HPDE6-E6E7 (cell line): ENCODE measurements at regions not wholly inside any gene's neighbourhood (a gene's known extent, or its start where the extent isn't known, plus 50 kb on each side); places are given as distances from the start of the nearest gene placed in this dataset.
A peak's percentile ranks its signal among the peaks of the same experiment; 100 is the strongest.

Experiments
- DNase-seq: peaks from one replicate; pipeline ENCODE4 v3.0.0; 2011; ENCODE audit warnings: missing footprints; ENCODE audit errors: extremely low spot score

DNA sequence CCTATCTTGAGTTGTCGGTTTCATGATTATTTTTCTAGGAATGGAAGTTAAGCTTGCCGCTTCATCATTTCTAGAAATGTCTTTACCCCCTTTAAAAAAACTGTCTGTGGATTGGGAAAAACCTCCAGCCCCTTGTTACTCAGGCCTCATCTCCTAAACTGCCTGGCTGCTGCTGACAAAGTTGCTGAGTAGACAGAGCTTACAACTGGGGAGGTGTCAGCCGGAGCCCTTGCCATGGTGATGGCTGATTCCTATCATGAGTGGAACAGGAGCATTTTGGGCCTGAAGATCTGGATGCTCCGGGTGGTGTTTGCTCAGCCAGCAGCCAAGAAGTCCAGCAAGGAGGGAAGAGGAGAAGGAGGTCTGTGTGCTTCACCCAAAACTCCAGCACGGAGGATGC, 243.3 kb downstream of the ENGASE start:
- DNase-seq: no peak

DNA sequence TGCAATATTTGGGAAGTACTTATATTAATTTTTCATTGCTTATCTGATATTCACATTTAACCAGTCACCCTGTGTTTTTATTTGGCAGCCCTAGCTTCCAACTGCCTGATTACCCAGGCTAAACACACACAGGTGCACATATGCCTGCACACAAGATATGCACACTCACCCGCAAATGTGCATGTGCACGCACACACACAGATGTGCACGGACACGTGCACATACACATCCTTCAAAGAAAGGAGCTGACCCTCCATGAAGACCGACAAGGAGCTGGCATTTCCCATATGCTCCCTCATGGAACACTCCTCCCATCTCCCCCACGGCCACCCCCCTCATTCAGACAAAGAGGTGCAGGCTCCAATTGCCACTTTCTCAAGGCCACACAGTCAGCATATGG, 242.2 kb downstream of the ENGASE start:
- DNase-seq: no peak

DNA sequence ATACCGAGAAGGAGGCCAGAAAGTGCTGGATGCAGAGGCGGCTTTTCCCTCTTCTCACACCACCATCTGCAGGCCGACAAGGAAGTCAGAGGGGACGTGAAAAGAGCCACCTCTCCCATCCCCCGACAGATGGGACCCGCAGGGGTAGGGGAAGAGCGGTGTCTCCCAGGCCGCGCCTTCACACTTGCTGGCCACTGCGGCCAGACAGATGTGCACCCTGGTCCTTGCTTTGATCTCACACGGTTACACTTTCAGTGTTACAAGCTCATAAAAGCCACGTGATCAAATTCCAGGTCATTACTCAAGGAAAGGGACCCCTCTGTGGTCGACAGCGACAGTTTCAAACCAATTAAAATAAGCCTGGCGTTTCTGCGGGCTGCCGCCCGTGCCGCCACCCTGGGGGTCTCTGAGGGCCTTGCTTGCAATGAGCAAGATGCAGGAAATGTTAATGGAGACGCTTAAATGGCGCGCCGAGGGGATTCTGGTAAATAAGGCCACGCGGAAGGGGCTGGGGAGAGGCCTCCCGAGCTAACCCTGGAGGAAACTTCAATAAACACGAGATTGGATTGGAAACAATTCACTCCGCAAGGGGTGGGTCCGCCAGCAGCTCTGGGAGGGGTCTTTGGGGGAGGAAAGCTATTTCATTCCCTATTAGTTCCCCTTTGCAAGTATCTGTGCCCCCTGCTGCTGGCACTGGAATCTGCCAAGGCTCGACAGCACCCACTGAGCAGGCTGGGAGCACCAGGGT, 240.9 kb downstream of the ENGASE start:
- no peak for DNase-seq

DNA sequence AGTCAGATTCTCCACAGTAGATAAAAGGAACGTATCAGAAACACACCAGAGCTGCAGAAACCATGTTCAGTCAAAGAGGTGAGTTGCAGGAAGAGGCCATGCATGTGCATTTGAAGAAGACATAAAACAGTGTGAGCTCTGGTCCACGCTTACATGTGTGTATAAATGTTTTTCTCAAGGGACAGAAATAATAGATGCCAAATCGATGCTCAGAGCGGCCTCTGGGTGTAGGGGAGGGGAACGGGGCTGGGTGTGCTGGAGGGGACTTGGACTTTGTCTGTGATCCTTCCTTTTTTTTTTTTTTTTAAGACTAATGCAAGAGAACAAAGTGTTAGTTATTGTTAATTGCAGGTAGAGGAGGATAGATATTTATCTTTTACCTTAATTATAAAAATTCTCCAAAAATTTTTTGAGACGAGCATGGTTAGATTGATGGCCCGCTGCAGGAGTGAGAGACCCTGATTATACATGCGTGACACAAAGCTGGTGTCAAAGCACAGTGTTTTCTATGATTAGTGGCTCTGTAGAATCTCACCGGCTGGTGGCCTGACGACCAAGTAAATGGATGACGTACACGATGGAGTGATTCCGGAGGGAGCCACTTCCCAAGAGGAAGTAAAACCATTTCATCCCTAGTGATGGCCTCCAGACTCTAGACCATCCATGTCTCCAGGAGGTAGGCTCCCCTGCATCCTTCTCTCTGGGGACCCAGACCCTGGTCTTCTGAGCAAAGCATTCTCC, 240.2 kb downstream of the ENGASE start:
- no peak for DNase-seq

DNA sequence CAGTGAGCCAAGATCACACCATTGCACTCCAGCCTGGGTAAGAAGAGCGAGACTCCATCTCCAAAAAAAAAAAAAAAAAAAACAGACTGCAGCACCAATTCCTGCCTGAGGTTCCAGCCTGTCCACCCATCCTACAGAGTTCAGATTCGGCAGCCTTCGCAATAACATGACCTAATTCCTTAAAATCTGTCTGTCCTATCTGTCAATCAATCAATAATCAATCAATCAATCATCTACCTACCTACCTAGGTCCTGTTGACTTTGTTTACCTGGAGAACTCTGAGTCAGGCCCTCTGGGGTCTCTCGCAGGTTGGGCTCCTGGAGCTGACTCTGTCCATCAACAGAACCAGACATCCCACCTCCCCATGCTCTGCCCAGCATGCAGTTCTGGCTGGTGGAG, 236.7 kb downstream of the ENGASE start:
- no peak for DNase-seq

GRCh38 chr17:79306424-79307318, 232.0 kb downstream of the ENGASE start:
- no peak for DNase-seq

GRCh38 chr17:79305768-79306423, 231.3 kb downstream of the ENGASE start:
- no peak for DNase-seq

GRCh38 chr17:79305376-79305767, 230.7 kb downstream of the ENGASE start:
- DNase-seq: no peak

- DNase-seq: no peak
These were observed 230.3 kb downstream of the ENGASE start for GRCh38 chr17:79304884-79305283.

GRCh38 chr17:79303641-79304205, 229.1 kb downstream of the ENGASE start:
- DNase-seq: no peak

DNA sequence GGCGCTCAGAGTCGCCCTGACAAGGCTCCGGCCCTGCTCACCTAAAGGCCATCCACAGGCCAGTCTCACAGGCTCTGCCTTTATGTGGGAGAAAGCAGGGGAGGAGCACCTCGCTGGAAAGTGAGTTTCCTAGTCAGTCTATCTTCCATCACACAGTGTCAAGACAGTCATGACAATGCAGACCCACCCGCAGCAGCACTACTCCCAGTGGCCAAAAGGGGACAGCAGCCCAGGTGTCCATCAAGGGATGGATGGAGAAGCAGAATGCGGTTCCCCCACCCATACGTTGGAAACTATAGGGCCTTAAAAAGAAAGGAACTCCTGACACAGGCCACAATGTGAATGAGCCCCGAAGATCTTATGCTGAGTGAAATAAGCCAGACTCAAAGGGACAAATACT, 226.8 kb downstream of the ENGASE start:
- no peak for DNase-seq

DNA sequence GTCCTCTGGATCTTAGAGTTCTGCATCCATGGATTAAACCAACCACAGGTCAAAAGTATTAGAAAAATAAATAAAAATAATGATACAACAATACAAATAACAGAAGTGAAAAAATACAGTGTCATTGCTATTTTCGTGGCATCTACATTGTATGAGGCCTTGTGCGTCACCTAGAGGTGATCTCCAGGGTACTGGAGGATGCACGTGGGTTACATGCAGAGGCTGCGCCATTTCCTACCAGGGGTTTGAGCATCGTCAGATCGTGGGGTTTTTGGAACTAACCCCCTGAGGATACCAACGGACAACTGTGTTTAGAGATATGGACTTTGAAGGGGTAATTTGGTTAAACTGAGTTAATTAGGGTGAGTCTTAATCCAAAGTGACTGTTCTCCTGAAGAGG, 224.7 kb downstream of the ENGASE start:
- no peak for DNase-seq

DNA sequence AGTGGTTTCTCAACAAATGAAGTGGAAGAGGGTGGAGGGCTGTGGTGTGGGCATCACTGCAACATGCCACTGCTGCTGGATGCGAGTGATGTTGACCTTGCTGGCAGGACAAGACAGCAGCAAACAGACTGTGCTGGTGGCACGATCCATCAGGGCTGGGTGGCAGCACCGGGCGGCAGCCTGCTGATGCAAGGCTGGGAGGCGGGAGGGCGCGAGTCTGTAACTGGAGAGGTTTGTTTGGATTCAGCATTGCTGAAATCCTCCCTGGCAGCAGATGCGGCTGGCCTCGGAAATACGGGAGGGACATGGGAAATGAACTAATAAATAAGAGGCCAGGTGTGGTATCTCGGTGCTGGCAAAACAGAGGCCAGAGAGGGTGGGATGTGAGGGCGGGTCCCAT, 224.2 kb downstream of the ENGASE start:
- no peak for DNase-seq

- no peak for DNase-seq
These were observed 221.6 kb downstream of the ENGASE start for GRCh38 chr17:79296243-79296642.

DNA sequence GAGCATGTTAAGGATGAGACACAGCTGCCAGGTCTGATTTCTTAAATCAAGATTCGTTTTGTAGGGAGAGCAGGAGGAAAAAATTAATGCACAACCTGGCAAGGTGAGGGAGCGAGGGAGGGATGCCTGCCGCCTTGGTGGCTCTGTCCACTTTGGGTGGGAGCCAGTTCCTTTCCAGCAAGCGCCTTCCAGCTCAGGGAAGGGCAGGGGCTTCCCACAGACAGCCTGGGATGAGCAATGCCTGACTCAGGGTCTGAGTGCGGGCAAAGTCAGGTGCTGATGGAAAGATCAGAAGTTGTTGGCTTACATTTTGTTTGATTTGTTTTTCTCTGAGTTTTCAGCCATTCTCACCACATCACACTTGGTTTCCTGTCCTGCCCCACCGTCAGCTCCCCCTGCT, 220.7 kb downstream of the ENGASE start:
- DNase-seq: no peak

- DNase-seq: peak; percentile 25
These were observed 219.9 kb downstream of the ENGASE start for GRCh38 chr17:79294459-79295071.

DNA sequence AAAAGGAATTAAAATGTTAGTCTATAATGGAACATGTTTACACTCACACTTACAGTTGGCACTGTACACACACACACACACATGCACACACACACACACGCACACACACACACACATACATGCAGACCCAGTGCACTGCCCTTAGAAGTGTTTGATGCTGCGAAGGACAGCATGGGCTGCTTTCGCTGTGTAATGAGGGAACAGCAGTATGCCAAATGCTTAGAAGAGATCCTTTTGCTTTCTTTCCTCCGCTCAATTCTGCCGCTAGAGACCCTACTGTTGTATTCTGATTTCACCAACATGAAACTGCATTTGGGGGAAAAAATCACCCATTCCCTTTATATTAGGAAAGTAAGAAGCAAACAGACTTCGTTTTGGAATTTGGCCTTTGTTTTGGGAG, 217.9 kb downstream of the ENGASE start:
- DNase-seq: no peak

DNA sequence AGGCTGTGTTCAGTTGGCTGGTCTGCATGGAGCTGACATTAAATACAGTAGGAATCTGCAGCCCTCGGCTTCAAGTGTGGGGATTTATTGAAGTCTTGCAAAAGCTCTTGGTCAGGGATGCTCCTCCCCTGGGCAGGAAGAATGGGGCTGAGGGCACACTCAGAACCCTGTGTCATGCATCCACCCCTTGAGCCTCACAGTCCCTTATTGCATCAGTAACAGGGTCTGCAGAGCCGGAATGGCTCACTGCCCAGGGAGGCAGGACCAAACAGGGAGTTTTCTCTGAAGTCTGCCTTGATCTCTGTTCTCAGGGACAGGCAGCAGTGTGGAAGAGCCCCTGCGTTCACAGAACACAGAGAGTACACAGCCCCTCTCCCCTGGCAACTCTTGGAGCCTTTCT, 216.8 kb downstream of the ENGASE start:
- no peak for DNase-seq

DNA sequence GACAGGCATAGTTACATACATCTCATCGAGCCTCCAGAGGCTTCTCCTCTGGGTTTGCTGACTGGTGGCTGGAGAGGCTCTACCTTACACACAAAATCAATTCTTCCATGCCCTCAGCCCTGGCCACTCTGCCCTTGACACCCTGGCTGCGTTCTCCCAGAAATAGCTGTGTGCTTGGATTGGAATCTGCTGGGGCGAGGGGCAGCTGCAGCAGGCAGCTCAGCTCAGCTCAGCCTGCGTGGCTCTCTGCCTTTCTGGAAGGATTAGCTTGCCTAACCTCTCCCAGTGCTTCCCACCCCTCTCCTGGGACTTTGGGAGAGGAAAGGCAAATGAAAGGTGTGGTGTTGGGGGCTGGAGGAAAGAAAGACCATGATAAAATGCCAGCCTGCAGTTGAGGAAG, 216.1 kb downstream of the ENGASE start:
- no peak for DNase-seq

DNA sequence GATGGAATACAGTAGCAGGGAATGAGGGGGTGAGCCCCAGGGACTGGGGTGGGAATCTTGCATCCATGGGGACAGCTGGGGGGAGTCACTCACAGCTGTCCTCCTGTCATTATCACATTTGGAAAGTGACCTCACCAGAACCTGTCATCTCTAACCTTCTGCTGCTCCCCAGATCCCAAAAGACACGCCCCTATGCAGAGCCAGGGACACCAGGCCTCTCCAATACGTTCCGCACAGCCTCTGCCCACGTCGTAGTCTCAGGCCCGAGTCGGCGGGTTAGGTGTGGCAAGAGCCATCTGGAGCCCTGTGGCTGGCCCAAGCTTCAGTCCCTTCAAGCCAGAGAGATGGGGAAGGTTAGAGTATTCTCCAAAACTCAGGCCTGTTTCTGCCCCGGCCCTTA, 214.3 kb downstream of the ENGASE start:
- DNase-seq: no peak

- DNase-seq: no peak
These were observed 211.8 kb downstream of the ENGASE start for GRCh38 chr17:79286440-79286839.
